HCT116 (cell line): ENCODE measurements at regions not wholly inside any gene's neighbourhood (a gene's known extent, or its start where the extent isn't known, plus 50 kb on each side); places are given as distances from the start of the nearest gene placed in this dataset.

ENCODE experiments used
- ATAC-seq: fragments of 200-7000 bp; cut with Tn5 transposase; 2 replicates; pipeline ENCODE4 v1.9.1; 2020; ENCODE audit warnings: mild to moderate bottlenecking, moderate library complexity
- BruUV-seq: library from RNA; stranded (reverse); fragments of 400-500 nt; replicated peaks from 2 replicates; lab custom pipeline; 2021; lab: Mats Ljungman, UMichigan
- CTCF ChIA-PET: fragments of 300-600 bp; sonication (Branson Sonifier 250); formaldehyde crosslinking; loops from one replicate; lab custom pipeline; 2021; ENCODE audit warnings: antibody characterized with exemption; lab: Charles Lee
- POLR2A ChIA-PET: fragments of 300-600, 350-600 bp; sonication (Branson Sonifier 250); formaldehyde crosslinking; loops from one replicate; lab custom pipeline; 2021; ENCODE audit warnings: antibody characterized with exemption; lab: Charles Lee
- RAD21 ChIA-PET, 2 experiments: fragments of 300-600 bp; sonication (Branson Sonifier 250); formaldehyde crosslinking; loops; one replicate each; lab custom pipeline; 2023; ENCODE audit warnings: low total read pairs in 2 of 2; ENCODE audit not compliant: uncharacterized antibody in 2 of 2, unreplicated experiment in 2 of 2, low non-redundant PET in 1 of 2; lab: Charles Lee
- DNase-seq: peaks from one replicate; pipeline ENCODE4 v3.0.0-alpha.2; 2010; ENCODE audit warnings: low read depth, low spot score
- H2AFZ ChIP-seq: fragments of 200-600 bp; shearing (Covaris generic), sonication (generic); 2 replicates; pipeline ENCODE4 v1.6.1; 2017; ENCODE audit warnings: low read depth, mixed run types, mixed read lengths, antibody characterized with exemption, low read length; ENCODE audit not compliant: poor library complexity, severe bottlenecking
- H3K27ac ChIP-seq: 2 replicates; pipeline ENCODE4 v1.5.1; 2012; ENCODE audit warnings: low read depth, low read length
- H3K27me3 ChIP-seq: fragments of 200-600 bp; sonication (generic); 2 replicates; pipeline ENCODE4 v1.6.1; 2016; ENCODE audit warnings: mixed run types, low read length, mixed read lengths; ENCODE audit not compliant: insufficient read depth
- H3K36me3 ChIP-seq, 2 experiments: fragments of 200-500 bp in 1 of 2; fragments of 200-600 bp in 1 of 2; sonication (Bioruptor generic) in 1 of 2; sonication (generic) in 1 of 2; 2 replicates each; pipeline versions ENCODE4 v1.5.1 to v1.6.1; 2014 to 2016; ENCODE audit warnings: low read length in 2 of 2, inconsistent platforms in 1 of 2, mixed read lengths in 1 of 2, mixed run types in 1 of 2; ENCODE audit not compliant: insufficient read depth in 2 of 2, control insufficient read depth in 1 of 2
- H3K4me1 ChIP-seq, 2 experiments: fragments of 200-600 bp in 1 of 2; sonication (generic) in 1 of 2; 2 replicates each; pipeline versions ENCODE4 v1.5.1 to v1.6.1; 2012 to 2017; ENCODE audit warnings: low read length in 2 of 2, inconsistent platforms in 1 of 2, mild to moderate bottlenecking in 1 of 2, mixed read lengths in 1 of 2, mixed run types in 1 of 2, moderate library complexity in 1 of 2; ENCODE audit not compliant: insufficient read depth in 2 of 2, control insufficient read depth in 1 of 2
- H3K4me2 ChIP-seq: fragments of 200-600 bp; sonication (generic); 2 replicates; pipeline ENCODE4 v1.6.1; 2017; ENCODE audit warnings: mixed run types, low read length, mixed read lengths
- H3K4me3 ChIP-seq, 2 experiments: fragments of 200-600 bp in 1 of 2; sonication (generic) in 1 of 2; replicated peaks in 1 of 2; 2 replicates each; pipeline ENCODE4 v1.5.1; 2011 to 2016; ENCODE audit warnings: low read length in 2 of 2, control low read depth in 1 of 2, low read depth in 1 of 2, mild to moderate bottlenecking in 1 of 2, mixed read lengths in 1 of 2, mixed run types in 1 of 2
- H3K79me2 ChIP-seq: fragments of 200-600 bp; sonication (generic); 2 replicates; pipeline ENCODE4 v1.6.1; 2017; ENCODE audit warnings: mild to moderate bottlenecking, mixed run types, low read length, moderate library complexity, mixed read lengths; ENCODE audit not compliant: insufficient read depth
- H3K9ac ChIP-seq: fragments of 200-600 bp; sonication (generic); 2 replicates; pipeline ENCODE4 v1.6.1; 2016; ENCODE audit warnings: low read length, mixed read lengths
- H3K9me2 ChIP-seq: fragments of 200-600 bp; sonication (generic), shearing (Covaris generic); 2 replicates; pipeline ENCODE4 v1.6.1; 2017; ENCODE audit warnings: mixed run types, mild to moderate bottlenecking, moderate library complexity; ENCODE audit not compliant: insufficient read depth
- H3K9me3 ChIP-seq, 2 experiments: fragments of 200-500 bp in 1 of 2; fragments of 200-600 bp in 1 of 2; sonication (Bioruptor generic) in 1 of 2; sonication (generic) in 1 of 2; 2 replicates each; pipeline ENCODE4 v1.6.1; 2014 to 2017; ENCODE audit warnings: low read length in 2 of 2, mixed read lengths in 2 of 2, inconsistent platforms in 1 of 2, low read depth in 1 of 2, mild to moderate bottlenecking in 1 of 2, mixed run types in 1 of 2, moderate library complexity in 1 of 2; ENCODE audit not compliant: control insufficient read depth in 1 of 2, insufficient read depth in 1 of 2
- H4K20me1 ChIP-seq: fragments of 200-600 bp; sonication (generic), shearing (Covaris generic); 2 replicates; pipeline ENCODE4 v1.6.1; 2017; ENCODE audit warnings: mixed run types, mild to moderate bottlenecking, moderate library complexity; ENCODE audit not compliant: insufficient read depth
- CTCF ChIP-seq, 3 experiments: fragments of 200-600 bp in 1 of 3; sonication (generic) in 1 of 3; IDR thresholded peaks in 2 of 3; conservative IDR thresholded peaks in 1 of 3; 2 replicates each; pipeline ENCODE4 v1.5.1; 2012 to 2017; ENCODE audit warnings: low read depth in 2 of 3, low read length in 2 of 3, antibody characterized with exemption in 1 of 3, borderline replicate concordance in 1 of 3, control low read depth in 1 of 3, mild to moderate bottlenecking in 1 of 3, mixed read lengths in 1 of 3, mixed run types in 1 of 3, moderate library complexity in 1 of 3; ENCODE audit not compliant: insufficient read depth in 1 of 3
- EZH2 ChIP-seq: fragments of 200-600 bp; sonication (generic); IDR thresholded peaks from 2 replicates; pipeline ENCODE4 v1.6.1; 2017; ENCODE audit warnings: antibody characterized with exemption, mixed run types
- EZH2phosphoT487 ChIP-seq: fragments of 200-600 bp; IDR thresholded peaks from 2 replicates; pipeline ENCODE4 v1.6.1; 2018; ENCODE audit warnings: antibody characterized with exemption, borderline replicate concordance
- JUND ChIP-seq: IDR thresholded peaks from 2 replicates; pipeline ENCODE4 v1.6.1; 2012
- POLR2A ChIP-seq: IDR thresholded peaks from 2 replicates; pipeline ENCODE4 v1.7.0; 2011; ENCODE audit warnings: borderline replicate concordance; ENCODE audit not compliant: insufficient read depth, insufficient read length; ENCODE audit errors: extremely low read depth
- SP1 ChIP-seq: IDR thresholded peaks from 2 replicates; pipeline ENCODE4 v1.6.1; 2012; ENCODE audit warnings: low read depth
- YY1 ChIP-seq: IDR thresholded peaks from 2 replicates; pipeline ENCODE4 v1.6.1; 2011; ENCODE audit warnings: low read length, low read depth, moderate library complexity, mild to moderate bottlenecking; ENCODE audit not compliant: insufficient replicate concordance; ENCODE audit errors: extremely low read depth
- ZBTB33 ChIP-seq: IDR thresholded peaks from 2 replicates; pipeline ENCODE4 v1.6.1; 2011; ENCODE audit warnings: mild to moderate bottlenecking, low read length, moderate library complexity; ENCODE audit not compliant: insufficient replicate concordance; ENCODE audit errors: extremely low read depth
- ZFX ChIP-seq: fragments of 450-650 bp; IDR thresholded peaks from 2 replicates; pipeline ENCODE4 v1.6.1; 2017
- intact Hi-C: fragments of 100-400 bp; cut with micrococcal nuclease; formaldehyde crosslinking; loops from 2 replicates; pipeline ENCODE4 v1.10.0; 2022

- Histone ChIP-seq H3K27me3 (no peaks in the 10 kb centered on the region), H3K4me2 (no peak overlapping the region), H3K9me3 (peaks cover 14 to 25% of the 10 kb centered on the region in 2 experiments; a peak in 2 of 4 replicates), H3K9me2 (no peaks in the 10 kb centered on the region), H3K4me1 (no peaks in the 10 kb centered on the region), H3K79me2 (no peaks in the 10 kb centered on the region)
- RAD21 ChIA-PET = no interaction called here
- ATAC-seq (no peak), DNase-seq (no peak)
- intact Hi-C loops = no loop called here
- POLR2A ChIA-PET = no interaction called here
- BruUV-seq = no TSS peak
- TF ChIP-seq EZH2 (no peak), JUND (no peak), SP1 (no peak), ZFX (no peak)
- TF ChIP-seq, all 23 proteins: peak for 0
- Histone ChIP-seq H3K4me3 (no peak overlapping the region), H3K27ac (no peak overlapping the region), H2AFZ (no peak overlapping the region), H3K9ac (no peak overlapping the region), H3K36me3 (no peaks in the 10 kb centered on the region), H4K20me1 (no peaks in the 10 kb centered on the region)
- CTCF ChIA-PET = no interaction called here
Observed at GRCh38 chr4:62449538-62449937, 1249.4 kb downstream of the ADGRL3 start.

GRCh38 chr4:62448911-62449310 lies 1248.8 kb downstream of the ADGRL3 start:
- Histone ChIP-seq H3K79me2 (no peaks in the 10 kb centered on the region), H3K36me3 (no peaks in the 10 kb centered on the region), H3K9ac (no peak overlapping the region), H3K4me1 (no peaks in the 10 kb centered on the region), H4K20me1 (no peaks in the 10 kb centered on the region), H3K9me3 (peaks cover 14 to 25% of the 10 kb centered on the region in 2 experiments; a peak in 2 of 4 replicates), H2AFZ (no peak overlapping the region), H3K27ac (no peak overlapping the region), H3K4me3 (no peak overlapping the region), H3K27me3 (no peaks in the 10 kb centered on the region), H3K4me2 (no peak overlapping the region), H3K9me2 (no peaks in the 10 kb centered on the region)
- intact Hi-C loops = no loop called here
- ChIA-PET POLR2A (no interaction called here), RAD21 (no interaction called here), CTCF (no interaction called here)
- BruUV-seq = no TSS peak
- DNase-seq (no peak), ATAC-seq (no peak)
- no peak for TF ChIP-seq POLR2A
- TF ChIP-seq YY1 = no peak
- no peak for TF ChIP-seq EZH2phosphoT487
- TF ChIP-seq CTCF (IDR thresholded peaks at IDR 0.05 in 2 of 3, conservative IDR thresholded peaks at IDR 0.05 in 1 of 3; ENCODE audit: borderline replicate concordance in 1 of 3, insufficient read depth in 1 of 3, low read depth in 2 of 3, low read length in 2 of 3) = no peak
- no peak for TF ChIP-seq ZBTB33
